K562 (cell line): ENCODE measurements at regions not wholly inside any gene's neighbourhood (a gene's known extent, or its start where the extent isn't known, plus 50 kb on each side); places are given as distances from the start of the nearest gene placed in this dataset.

Source experiments
- ATAC-seq: fragments of 200-7000 bp; cut with Tn5 transposase; 3 replicates; pipeline ENCODE4 v1.9.1; 2020; ENCODE audit warnings: moderate library complexity
- BruUV-seq: library from RNA; stranded (reverse); fragments of 400-500 nt; replicated peaks from 2 replicates; lab custom pipeline; 2021; lab: Mats Ljungman, UMichigan
- CTCF ChIA-PET: fragments of 300-600 bp; formaldehyde crosslinking; extraction: SDS; loops from one replicate; lab custom pipeline; 2021; ENCODE audit warnings: low intra/inter-chr PET ratio; lab: Yijun Ruan, JAX
- POLR2A ChIA-PET: fragments of 300-600, 350-650 bp; sonication (Branson Sonifier 250); formaldehyde crosslinking; extraction: SDS; loops from one replicate; lab custom pipeline; 2021; ENCODE audit warnings: antibody characterized with exemption, inconsistent platforms; lab: Yijun Ruan, JAX
- DNase-seq, 4 experiments: peaks; one replicate each; pipeline versions ENCODE4 v3.0.0 to v3.0.0-alpha.2; 2011 to 2018; ENCODE audit warnings: low spot score in 3 of 4, mixed read lengths in 3 of 4; ENCODE audit errors: extremely low read depth in 1 of 4
- FAIRE-seq: peaks from 2 replicates; lab custom pipeline; 2011; peaks lifted over from hg19 to GRCh38; lab: Jason Lieb, UNC
- H2AFZ ChIP-seq: 2 replicates; pipeline ENCODE4 v1.6.0; 2011; ENCODE audit warnings: low read depth, low read length, control low read depth, inconsistent platforms
- H3K27ac ChIP-seq: fragments of 200-600 bp; 3 replicates; pipeline ENCODE4 v1.8.0; 2011; ENCODE audit warnings: low read depth, mild to moderate bottlenecking, control low read depth, inconsistent platforms, low read length, moderate library complexity, mixed read lengths; ENCODE audit errors: extremely low read depth
- H3K27me3 ChIP-seq, 2 experiments: fragments of 300-600 bp in 1 of 2; 2 replicates in 1 of 2; 3 replicates in 1 of 2; pipeline versions ENCODE4 v1.6.0 to v1.8.0; 2011; ENCODE audit warnings: inconsistent platforms in 2 of 2, low read length in 2 of 2, mild to moderate bottlenecking in 1 of 2, mixed read lengths in 1 of 2, moderate library complexity in 1 of 2; ENCODE audit not compliant: control insufficient read depth in 2 of 2, insufficient read depth in 2 of 2
- H3K36me3 ChIP-seq: fragments of 300-600 bp; 3 replicates; pipeline ENCODE4 v1.8.0; 2011; ENCODE audit warnings: mild to moderate bottlenecking, low read length, inconsistent platforms; ENCODE audit not compliant: control insufficient read depth, insufficient read depth
- H3K4me1 ChIP-seq, 2 experiments: fragments of 200-600 bp in 1 of 2; replicated peaks in 1 of 2; 2 replicates in 1 of 2; 3 replicates in 1 of 2; pipeline versions ENCODE4 v1.5.1 to v1.8.0; 2011; ENCODE audit warnings: inconsistent platforms in 2 of 2, low read length in 2 of 2, mild to moderate bottlenecking in 1 of 2, mixed read lengths in 1 of 2, moderate library complexity in 1 of 2; ENCODE audit not compliant: control insufficient read depth in 2 of 2, insufficient read depth in 2 of 2
- H3K4me2 ChIP-seq: 2 replicates; pipeline ENCODE4 v1.6.1; 2011; ENCODE audit warnings: low read length, control low read depth, inconsistent platforms, mixed read lengths; ENCODE audit not compliant: insufficient read depth
- H3K4me3 ChIP-seq: fragments of 200-600 bp; sonication (generic), shearing (Covaris generic); 2 replicates; pipeline ENCODE4 v1.5.1; 2016; ENCODE audit warnings: control low read depth, inconsistent platforms
- H3K79me2 ChIP-seq: fragments of 200-600 bp; 3 replicates; pipeline ENCODE4 v1.8.0; 2011; ENCODE audit warnings: low read length, inconsistent platforms; ENCODE audit not compliant: control insufficient read depth, insufficient read depth
- H3K9ac ChIP-seq, 2 experiments: 2 replicates each; pipeline versions ENCODE4 v1.6.0 to v1.6.1; 2011; ENCODE audit warnings: low read depth in 2 of 2, low read length in 2 of 2, control low read depth in 1 of 2, inconsistent platforms in 1 of 2, mild to moderate bottlenecking in 1 of 2, mixed read lengths in 1 of 2; ENCODE audit not compliant: insufficient read depth in 1 of 2
- H3K9me1 ChIP-seq: one replicate; pipeline ENCODE4 v1.6.0; 2011; ENCODE audit warnings: inconsistent platforms, mild to moderate bottlenecking, low read length, moderate library complexity; ENCODE audit not compliant: control insufficient read depth, insufficient read depth
- H3K9me3 ChIP-seq: replicated peaks from 2 replicates; pipeline ENCODE4 v1.5.1; 2011; ENCODE audit warnings: low read depth, low read length, inconsistent platforms; ENCODE audit not compliant: control insufficient read depth, insufficient read depth
- H4K20me1 ChIP-seq: replicated peaks from 2 replicates; pipeline ENCODE4 v1.6.1; 2011; ENCODE audit warnings: low read length, inconsistent platforms, mixed read lengths; ENCODE audit not compliant: control insufficient read depth, insufficient read depth
- FOXK1 ChIP-seq: sonication (generic); formaldehyde crosslinking; IDR thresholded peaks from 2 replicates; pipeline ENCODE4 v1.8.0; 2022; ENCODE audit warnings: missing genetic modification reagents, mild to moderate bottlenecking, borderline replicate concordance
- FUS ChIP-seq: fragments of 200-400 bp; formaldehyde crosslinking; optimal IDR thresholded peaks from 2 replicates; pipeline ENCODE3; 2017; ENCODE audit warnings: low read depth, low read length
- GTF2E2 ChIP-seq: fragments of 200-800 bp; sonication (Bioruptor generic); IDR thresholded peaks from 2 replicates; pipeline ENCODE4 v1.6.1; 2016; ENCODE audit warnings: missing genetic modification characterization, missing compliant biosample characterization
- MITF ChIP-seq: IDR thresholded peaks from 2 replicates; pipeline ENCODE4 v1.6.1; 2014; ENCODE audit warnings: antibody characterized with exemption
- MYNN ChIP-seq, 2 experiments: sonication (generic); formaldehyde crosslinking in 1 of 2; IDR thresholded peaks; 2 replicates each; pipeline versions ENCODE4 v1.5.0 to v1.6.1; 2016 to 2020; ENCODE audit warnings: antibody characterized with exemption in 1 of 2, missing genetic modification reagents in 1 of 2
- NCOA4 ChIP-seq: fragments of 450-650 bp; IDR thresholded peaks from 2 replicates; pipeline ENCODE4 v1.6.1; 2018; ENCODE audit warnings: mild to moderate bottlenecking; ENCODE audit not compliant: partially characterized antibody
- PKNOX1 ChIP-seq: fragments of 450-650 bp; IDR thresholded peaks from 2 replicates; pipeline ENCODE4 v1.6.1; 2016
- SIRT6 ChIP-seq: IDR thresholded peaks from one replicate; pipeline ENCODE4 v1.6.1; 2012; ENCODE audit warnings: low read depth, mild to moderate bottlenecking, control low read depth, inconsistent platforms, low read length, moderate library complexity
- in situ Hi-C: fragments of 300-500 bp; cut with MboI; formaldehyde crosslinking; loops from 4 replicates; pipeline ENCODE4 v1.15.0; 2018; ENCODE audit warnings: inconsistent platforms, mixed read lengths
- intact Hi-C: fragments of 100-400 bp; cut with micrococcal nuclease; formaldehyde crosslinking; loops from 2 replicates; pipeline ENCODE4 v1.14.2; 2022

GRCh38 chr7:46150721-46151120 lies 229.6 kb upstream of the IGFBP3 start:
- H3K9me1 ChIP-seq, result no peaks in the 10 kb centered on the region
- H3K4me2 ChIP-seq, result no peak overlapping the region
- no peaks in the 10 kb centered on the region for H3K9me3 ChIP-seq
- H3K36me3 ChIP-seq, result no peaks in the 10 kb centered on the region
- no peak overlapping the region for H3K4me3 ChIP-seq
- in situ Hi-C loops, result no loop called here
- H3K27ac ChIP-seq, result no peak overlapping the region
- DNase-seq, result no peak
- ATAC-seq, result no peak
- FAIRE-seq, result no peak
- H3K4me1 ChIP-seq, result no peaks in the 10 kb centered on the region
- CTCF ChIA-PET, result no interaction called here
- H3K79me2 ChIP-seq, result no peaks in the 10 kb centered on the region
- POLR2A ChIA-PET, result no interaction called here
- no TSS peak for BruUV-seq
- H4K20me1 ChIP-seq, result no peaks in the 10 kb centered on the region
- no peak overlapping the region for H3K9ac ChIP-seq
- H2AFZ ChIP-seq, result no peak overlapping the region
- H3K27me3 ChIP-seq, result no peaks in the 10 kb centered on the region
- no peak for TF ChIP-seq MITF
- TF ChIP-seq PKNOX1, result no peak
- no peak for TF ChIP-seq NCOA4
- TF ChIP-seq SIRT6, result no peak
- no peak for TF ChIP-seq MYNN (IDR thresholded peaks at IDR 0.05)
- no peak for TF ChIP-seq MYNN (CRISPR knock-in tag; IDR thresholded peaks at IDR 0.05)
- no peak for TF ChIP-seq FUS
- no peak for TF ChIP-seq GTF2E2 (tag)
- TF ChIP-seq FOXK1, result no peak
- intact Hi-C loops, result no loop called here
